Epithelial cell of esophagus (primary cell): ENCODE measurements at regions not wholly inside any gene's neighbourhood (a gene's known extent, or its start where the extent isn't known, plus 50 kb on each side); places are given as distances from the start of the nearest gene placed in this dataset.

Experiments
- DNase-seq: peaks from one replicate; pipeline ENCODE4 v3.0.0; 2010; ENCODE audit warnings: low read depth
- H3K4me3 ChIP-seq: 2 replicates; pipeline ENCODE4 v1.5.1; 2011; ENCODE audit warnings: mild to moderate bottlenecking, low read length, control low read depth
- TF ChIP-seq, protein P1 (sequence below): IDR thresholded peaks from 2 replicates; pipeline ENCODE4 v1.5.1; 2011; ENCODE audit warnings: low read depth, mild to moderate bottlenecking, low read length, control low read depth, inconsistent platforms; ENCODE audit not compliant: insufficient read depth; ENCODE audit errors: missing control alignments

GRCh38 chr1:81414488-81415015 is 386.2 kb upstream of the ADGRL2 start:
- DNase-seq, result peak; percentile 52

DNA sequence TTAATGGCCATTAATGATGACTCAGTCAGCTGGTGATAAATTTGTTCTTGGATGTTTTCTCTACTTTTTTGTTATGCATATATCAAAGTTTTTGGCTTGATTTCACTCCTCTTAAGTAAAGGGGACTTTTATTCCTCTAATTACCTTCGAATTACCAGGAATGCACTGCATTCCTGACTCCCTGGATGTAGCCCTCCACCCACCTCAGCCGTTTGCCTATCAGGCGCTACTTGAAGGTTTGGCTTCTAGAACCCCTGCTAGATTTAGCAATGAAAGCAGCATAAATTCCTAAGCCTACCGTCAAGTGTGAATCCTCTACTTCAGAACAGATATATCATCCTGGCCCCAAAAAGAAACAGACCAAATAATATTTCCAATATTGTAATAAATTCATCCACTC is 387.8 kb upstream of the ADGRL2 start:
- DNase-seq, result no peak

More at GRCh38 chr1:81414488-81415015, 386.2 kb upstream of the ADGRL2 start:
- H3K4me3 ChIP-seq, result no peak overlapping the region
- TF ChIP-seq, protein P1, sequence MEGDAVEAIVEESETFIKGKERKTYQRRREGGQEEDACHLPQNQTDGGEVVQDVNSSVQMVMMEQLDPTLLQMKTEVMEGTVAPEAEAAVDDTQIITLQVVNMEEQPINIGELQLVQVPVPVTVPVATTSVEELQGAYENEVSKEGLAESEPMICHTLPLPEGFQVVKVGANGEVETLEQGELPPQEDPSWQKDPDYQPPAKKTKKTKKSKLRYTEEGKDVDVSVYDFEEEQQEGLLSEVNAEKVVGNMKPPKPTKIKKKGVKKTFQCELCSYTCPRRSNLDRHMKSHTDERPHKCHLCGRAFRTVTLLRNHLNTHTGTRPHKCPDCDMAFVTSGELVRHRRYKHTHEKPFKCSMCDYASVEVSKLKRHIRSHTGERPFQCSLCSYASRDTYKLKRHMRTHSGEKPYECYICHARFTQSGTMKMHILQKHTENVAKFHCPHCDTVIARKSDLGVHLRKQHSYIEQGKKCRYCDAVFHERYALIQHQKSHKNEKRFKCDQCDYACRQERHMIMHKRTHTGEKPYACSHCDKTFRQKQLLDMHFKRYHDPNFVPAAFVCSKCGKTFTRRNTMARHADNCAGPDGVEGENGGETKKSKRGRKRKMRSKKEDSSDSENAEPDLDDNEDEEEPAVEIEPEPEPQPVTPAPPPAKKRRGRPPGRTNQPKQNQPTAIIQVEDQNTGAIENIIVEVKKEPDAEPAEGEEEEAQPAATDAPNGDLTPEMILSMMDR, result peak; percentile 73

GRCh38 chr1:81410941-81411340 is 389.8 kb upstream of the ADGRL2 start:
- TF ChIP-seq, protein P1, result no peak
- no peak for DNase-seq

More for the DNA sequence above, 387.8 kb upstream of the ADGRL2 start:
- no peak overlapping the region for H3K4me3 ChIP-seq
- TF ChIP-seq, protein P1, result no peak

DNA sequence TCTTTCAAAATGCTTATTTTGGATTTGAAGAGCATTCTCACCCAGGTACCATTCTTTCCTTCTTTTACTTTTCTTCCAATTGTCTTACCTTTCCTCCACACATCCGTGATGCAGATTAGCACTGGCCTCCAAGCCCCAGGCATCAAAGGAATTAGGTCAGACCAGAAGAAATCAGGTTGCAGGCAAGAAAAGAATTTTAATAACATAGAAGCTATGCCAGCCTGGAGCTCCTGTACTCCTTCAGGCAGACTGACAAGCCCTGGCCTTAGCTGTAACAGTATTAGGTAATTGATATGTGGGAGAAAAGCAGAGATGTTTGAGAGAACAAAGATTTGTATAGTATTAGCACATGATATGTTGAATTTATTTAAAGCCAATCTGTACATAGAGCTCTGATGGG is 390.4 kb upstream of the ADGRL2 start:
- TF ChIP-seq, protein P1, result no peak
- no peak for DNase-seq

More at GRCh38 chr1:81410941-81411340, 389.8 kb upstream of the ADGRL2 start:
- H3K4me3 ChIP-seq, result no peak overlapping the region

GRCh38 chr1:81409780-81410274 is 390.9 kb upstream of the ADGRL2 start:
- DNase-seq, result no peak
- TF ChIP-seq, protein P1, result no peak
- no peak overlapping the region for H3K4me3 ChIP-seq

More for the DNA sequence above, 390.4 kb upstream of the ADGRL2 start:
- no peak overlapping the region for H3K4me3 ChIP-seq

GRCh38 chr1:81409262-81409661 is 391.5 kb upstream of the ADGRL2 start:
- TF ChIP-seq, protein P1, result no peak
- no peak for DNase-seq
- H3K4me3 ChIP-seq, result no peak overlapping the region

DNA sequence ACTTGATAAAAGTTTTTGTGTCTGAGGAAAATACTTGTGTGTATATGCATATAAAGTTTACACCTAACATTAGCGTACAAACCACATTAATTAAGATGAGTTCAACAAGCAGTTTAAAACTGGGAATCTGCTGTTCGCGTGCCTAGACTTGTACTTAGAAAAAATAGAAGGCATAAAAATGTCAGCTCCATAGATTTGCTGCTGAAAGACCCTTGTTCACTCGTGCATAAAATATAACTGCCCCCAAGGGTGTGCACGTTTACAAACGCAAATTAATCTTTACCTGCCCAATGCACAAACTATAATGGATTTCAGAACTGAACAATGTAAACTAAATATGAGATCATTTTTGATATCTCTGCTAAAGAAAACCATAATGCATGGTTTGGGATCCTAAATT is 392.3 kb upstream of the ADGRL2 start:
- no peak overlapping the region for H3K4me3 ChIP-seq
- DNase-seq, result no peak
- TF ChIP-seq, protein P1, result no peak
